OCI-LY3 (cell line): ENCODE measurements at regions not wholly inside any gene's neighbourhood (a gene's known extent, or its start where the extent isn't known, plus 50 kb on each side); places are given as distances from the start of the nearest gene placed in this dataset.

Source experiments
- H2AFZ ChIP-seq: fragments of 200-600, 300-600 bp; shearing (Covaris generic); 2 replicates; pipeline ENCODE4 v1.6.0; 2014; ENCODE audit warnings: antibody characterized with exemption, low read depth, low read length
- H3K27ac ChIP-seq: fragments of 200-600, 300-600 bp; sonication (generic); 2 replicates; pipeline ENCODE4 v1.5.1; 2014; ENCODE audit warnings: mild to moderate bottlenecking, low read length, moderate library complexity, mixed read lengths
- H3K27me3 ChIP-seq: fragments of 200-600, 300-600 bp; sonication (generic); 2 replicates; pipeline ENCODE4 v1.6.1; 2014; ENCODE audit warnings: low read depth, low read length, mixed read lengths
- H3K36me3 ChIP-seq: fragments of 200-600, 300-600 bp; sonication (generic); replicated peaks from 2 replicates; pipeline ENCODE3; 2014; ENCODE audit warnings: low read depth, low read length, mixed read lengths
- H3K4me1 ChIP-seq: fragments of 300-600, 200-600 bp; sonication (generic); 2 replicates; pipeline ENCODE4 v1.6.1; 2014; ENCODE audit warnings: low read length, mixed read lengths
- H3K4me2 ChIP-seq: fragments of 200-600, 300-600 bp; sonication (generic); 2 replicates; pipeline ENCODE4 v1.6.1; 2014; ENCODE audit warnings: low read length, mixed read lengths
- H3K4me3 ChIP-seq: fragments of 300-600, 200-600 bp; sonication (generic); 2 replicates; pipeline ENCODE4 v1.5.1; 2014; ENCODE audit warnings: antibody characterized with exemption, mild to moderate bottlenecking, low read length, moderate library complexity
- H3K79me2 ChIP-seq: fragments of 300-600, 200-600 bp; shearing (Covaris generic); 2 replicates; pipeline ENCODE4 v1.6.1; 2014; ENCODE audit warnings: mild to moderate bottlenecking, low read length, mixed read lengths
- H3K9ac ChIP-seq: fragments of 300-600, 200-600 bp; shearing (Covaris generic); 2 replicates; pipeline ENCODE4 v1.6.0; 2014; ENCODE audit warnings: mild to moderate bottlenecking, low read length, moderate library complexity
- H3K9me3 ChIP-seq: fragments of 200-600, 300-600 bp; shearing (Covaris generic); 2 replicates; pipeline ENCODE4 v1.6.1; 2014; ENCODE audit warnings: low read length, mixed read lengths; ENCODE audit not compliant: insufficient read depth
- H4K20me1 ChIP-seq: fragments of 200-600, 300-600 bp; sonication (generic); 2 replicates; pipeline ENCODE4 v1.6.1; 2016; ENCODE audit warnings: low read length, mixed read lengths; ENCODE audit not compliant: insufficient read depth
- EZH2phosphoT487 ChIP-seq: fragments of 200-600 bp; shearing (Covaris generic); IDR thresholded peaks from 2 replicates; pipeline ENCODE4 v1.6.1; 2018; ENCODE audit warnings: antibody characterized with exemption, mixed run types, low read depth
- TF ChIP-seq, protein P1 (sequence below): fragments of 200-600, 300-600 bp; sonication (generic); IDR thresholded peaks from 2 replicates; pipeline ENCODE4 v1.5.1; 2014; ENCODE audit warnings: antibody characterized with exemption, low read length, low read depth

GRCh38 chr1:212495766-212496494, 63.2 kb downstream of the NENF start:
- H3K9ac ChIP-seq = no peak overlapping the region
- H3K9me3 ChIP-seq = no peaks in the 10 kb centered on the region

DNA sequence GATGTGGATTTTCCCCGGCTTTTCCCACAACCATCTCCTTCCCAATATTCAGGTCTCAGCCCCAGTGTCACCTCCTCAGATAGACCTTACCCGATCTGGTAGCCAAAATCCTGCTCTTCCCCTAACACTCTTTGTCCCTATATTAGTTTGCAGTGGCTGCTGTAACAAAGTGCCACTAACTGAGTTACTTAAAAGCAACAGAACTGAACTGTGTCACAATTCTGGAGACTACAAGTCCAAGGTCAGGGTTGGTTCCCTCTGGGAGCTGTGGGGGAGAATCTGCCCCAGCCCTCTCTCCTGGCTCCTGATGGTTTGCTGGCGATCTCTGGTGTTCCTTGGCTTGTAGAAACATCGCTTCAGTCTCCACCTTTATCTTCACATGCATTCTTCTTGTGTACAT, 64.0 kb downstream of the NENF start:
- no peaks in the 10 kb centered on the region for H3K36me3 ChIP-seq
- H3K79me2 ChIP-seq = no peaks in the 10 kb centered on the region
- no peak overlapping the region for H2AFZ ChIP-seq
- peaks cover 4% of the 10 kb centered on the region; the same call in 1 of the 2 replicates for H3K27me3 ChIP-seq
- H3K9me3 ChIP-seq = no peaks in the 10 kb centered on the region
- H3K4me3 ChIP-seq = no peak overlapping the region
- H4K20me1 ChIP-seq = no peaks in the 10 kb centered on the region
- no peak for TF ChIP-seq EZH2phosphoT487
- TF ChIP-seq, protein P1, sequence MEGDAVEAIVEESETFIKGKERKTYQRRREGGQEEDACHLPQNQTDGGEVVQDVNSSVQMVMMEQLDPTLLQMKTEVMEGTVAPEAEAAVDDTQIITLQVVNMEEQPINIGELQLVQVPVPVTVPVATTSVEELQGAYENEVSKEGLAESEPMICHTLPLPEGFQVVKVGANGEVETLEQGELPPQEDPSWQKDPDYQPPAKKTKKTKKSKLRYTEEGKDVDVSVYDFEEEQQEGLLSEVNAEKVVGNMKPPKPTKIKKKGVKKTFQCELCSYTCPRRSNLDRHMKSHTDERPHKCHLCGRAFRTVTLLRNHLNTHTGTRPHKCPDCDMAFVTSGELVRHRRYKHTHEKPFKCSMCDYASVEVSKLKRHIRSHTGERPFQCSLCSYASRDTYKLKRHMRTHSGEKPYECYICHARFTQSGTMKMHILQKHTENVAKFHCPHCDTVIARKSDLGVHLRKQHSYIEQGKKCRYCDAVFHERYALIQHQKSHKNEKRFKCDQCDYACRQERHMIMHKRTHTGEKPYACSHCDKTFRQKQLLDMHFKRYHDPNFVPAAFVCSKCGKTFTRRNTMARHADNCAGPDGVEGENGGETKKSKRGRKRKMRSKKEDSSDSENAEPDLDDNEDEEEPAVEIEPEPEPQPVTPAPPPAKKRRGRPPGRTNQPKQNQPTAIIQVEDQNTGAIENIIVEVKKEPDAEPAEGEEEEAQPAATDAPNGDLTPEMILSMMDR = no peak
- H3K4me1 ChIP-seq = peaks cover 18% of the 10 kb centered on the region
- no peak overlapping the region for H3K9ac ChIP-seq
- no peak overlapping the region for H3K27ac ChIP-seq
- no peak overlapping the region for H3K4me2 ChIP-seq

More at GRCh38 chr1:212495766-212496494, 63.2 kb downstream of the NENF start:
- TF ChIP-seq, protein P1 = no peak
- no peak overlapping the region for H3K4me3 ChIP-seq
- no peak overlapping the region for H2AFZ ChIP-seq
- H3K79me2 ChIP-seq = no peaks in the 10 kb centered on the region
- H3K4me1 ChIP-seq = peaks cover 25% of the 10 kb centered on the region
- peaks cover 4% of the 10 kb centered on the region; the same call in 1 of the 2 replicates for H3K27me3 ChIP-seq
- H3K27ac ChIP-seq = no peak overlapping the region
- H4K20me1 ChIP-seq = no peaks in the 10 kb centered on the region
- H3K36me3 ChIP-seq = no peaks in the 10 kb centered on the region
- H3K4me2 ChIP-seq = no peak overlapping the region

DNA sequence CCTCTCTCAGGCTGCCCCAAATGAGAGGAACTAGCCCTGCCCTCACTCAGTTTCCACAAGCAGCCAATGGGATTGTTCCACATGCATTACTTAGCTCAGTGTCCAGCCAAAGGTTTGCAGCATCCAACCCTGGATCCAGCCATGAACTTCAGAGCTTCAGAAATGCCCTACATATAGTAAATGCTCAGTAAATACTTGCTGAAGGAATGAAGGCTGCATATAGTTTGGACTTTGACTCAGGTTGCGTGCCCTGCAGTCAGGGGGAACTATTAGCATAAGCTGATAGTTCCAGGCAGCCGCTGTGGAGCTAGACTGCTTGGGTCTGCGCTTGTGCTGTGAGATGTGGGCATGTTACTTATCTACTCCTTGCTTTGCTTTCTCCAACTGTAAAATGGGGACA, 64.8 kb downstream of the NENF start:
- no peaks in the 10 kb centered on the region for H3K36me3 ChIP-seq
- peaks cover 4% of the 10 kb centered on the region; the same call in 1 of the 2 replicates for H3K27me3 ChIP-seq
- H3K4me3 ChIP-seq = no peak overlapping the region
- H3K27ac ChIP-seq = no peak overlapping the region
- H3K9ac ChIP-seq = no peak overlapping the region
- no peak for TF ChIP-seq EZH2phosphoT487
- TF ChIP-seq, protein P1 = no peak
- no peaks in the 10 kb centered on the region for H4K20me1 ChIP-seq
- no peaks in the 10 kb centered on the region for H3K9me3 ChIP-seq
- no peak overlapping the region for H2AFZ ChIP-seq
- H3K4me2 ChIP-seq = no peak overlapping the region
- peaks cover 14% of the 10 kb centered on the region for H3K4me1 ChIP-seq
- H3K79me2 ChIP-seq = no peaks in the 10 kb centered on the region

DNA sequence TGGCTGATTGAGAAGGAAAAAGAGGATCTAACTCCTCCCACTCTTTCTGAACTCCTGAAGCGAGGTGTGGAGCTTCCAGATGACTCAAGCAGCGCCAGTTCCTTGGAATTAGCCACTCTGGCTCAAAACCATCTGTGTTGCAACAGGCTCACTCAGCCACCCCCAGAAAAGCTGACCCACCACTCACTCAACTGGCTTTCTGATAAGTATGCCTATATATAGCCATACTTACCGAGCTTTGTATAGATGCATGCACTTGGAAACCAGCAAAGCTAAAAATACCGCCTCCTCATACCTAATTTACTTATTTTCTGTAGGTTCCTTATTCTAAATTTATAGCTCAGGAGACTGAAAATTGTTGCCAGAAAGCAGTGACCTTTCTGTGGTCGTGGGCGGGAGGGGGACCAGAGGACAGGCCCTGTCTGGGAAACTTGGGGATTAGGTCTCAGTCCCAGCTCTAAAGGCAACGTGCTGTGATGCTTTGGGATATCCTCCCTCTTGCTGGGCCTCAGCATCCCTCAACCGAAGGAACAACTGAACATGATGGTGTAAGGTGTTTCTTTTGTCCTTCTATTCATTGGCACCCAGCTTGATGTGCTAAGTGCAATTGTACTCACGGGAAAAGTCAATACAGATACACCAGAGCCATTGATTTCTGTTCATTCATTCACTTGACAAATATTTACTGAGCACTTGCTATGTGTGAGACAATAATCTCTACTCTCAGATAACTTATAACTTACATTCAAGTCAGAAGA, 65.7 kb downstream of the NENF start:
- H3K4me3 ChIP-seq = no peak overlapping the region
- H3K27me3 ChIP-seq = peaks cover 4% of the 10 kb centered on the region; the same call in 1 of the 2 replicates
- H3K79me2 ChIP-seq = no peaks in the 10 kb centered on the region
- H3K9me3 ChIP-seq = no peaks in the 10 kb centered on the region
- H3K4me1 ChIP-seq = peaks cover 14% of the 10 kb centered on the region
- H3K27ac ChIP-seq = no peak overlapping the region
- H3K4me2 ChIP-seq = no peak overlapping the region
- 0 out of 2 replicates have a peak overlapping the region, but pooled peaks have one; percentile 1 for H2AFZ ChIP-seq
- no peak overlapping the region for H3K9ac ChIP-seq
- TF ChIP-seq, protein P1 = no peak
- TF ChIP-seq EZH2phosphoT487 = no peak
- no peaks in the 10 kb centered on the region for H4K20me1 ChIP-seq
- no peaks in the 10 kb centered on the region for H3K36me3 ChIP-seq
